HL-60 (cell line): ENCODE measurements at regions not wholly inside any gene's neighbourhood (a gene's known extent, or its start where the extent isn't known, plus 50 kb on each side); places are given as distances from the start of the nearest gene placed in this dataset.

Experiments used
- DNase-seq, 2 experiments: peaks; one replicate each; pipeline ENCODE4 v3.0.0-alpha.2; 2010 to 2020; ENCODE audit warnings: low read depth in 1 of 2, low spot score in 1 of 2
- H3K27ac ChIP-seq: fragments of 250-450 bp; sonication (Bioruptor Pico); replicated peaks from 2 replicates; pipeline ENCODE4 v1.5.1; 2020; ENCODE audit warnings: mild to moderate bottlenecking, moderate library complexity
- H3K27me3 ChIP-seq: fragments of 250-450 bp; sonication (Bioruptor Pico); 2 replicates; pipeline ENCODE4 v1.5.1; 2021; ENCODE audit warnings: mild to moderate bottlenecking, moderate library complexity; ENCODE audit not compliant: insufficient read depth, poor library complexity, severe bottlenecking
- H3K4me3 ChIP-seq: replicated peaks from 2 replicates; pipeline ENCODE4 v1.5.1; 2011; ENCODE audit warnings: mild to moderate bottlenecking, control low read depth, low read length; ENCODE audit not compliant: insufficient read depth
- CTCF ChIP-seq: IDR thresholded peaks from one replicate; pipeline ENCODE4 v1.5.1; 2011; ENCODE audit warnings: low read length, control low read depth, inconsistent platforms; ENCODE audit not compliant: insufficient read depth
- GABPA ChIP-seq: IDR thresholded peaks from 2 replicates; pipeline ENCODE4 v1.6.1; 2012; ENCODE audit warnings: low read depth
- POLR2AphosphoS5 ChIP-seq: IDR thresholded peaks from 2 replicates; pipeline ENCODE4 v1.6.1; 2012; ENCODE audit warnings: low read depth
- REST ChIP-seq: IDR thresholded peaks from 2 replicates; pipeline ENCODE4 v1.6.1; 2012; ENCODE audit warnings: low read depth; ENCODE audit not compliant: insufficient replicate concordance
- SPI1 ChIP-seq: IDR thresholded peaks from 2 replicates; pipeline ENCODE4 v1.6.1; 2012; ENCODE audit warnings: low read depth, mild to moderate bottlenecking, borderline replicate concordance

- no peaks in the 10 kb centered on the region for H3K27me3 ChIP-seq
- TF ChIP-seq POLR2AphosphoS5: no peak
- no peak for TF ChIP-seq GABPA
- no peak for TF ChIP-seq SPI1
- TF ChIP-seq REST: no peak
- no peak for TF ChIP-seq CTCF
- H3K4me3 ChIP-seq: no peak overlapping the region
- H3K27ac ChIP-seq: no peak overlapping the region
- no peak for DNase-seq
Measured at GRCh38 chr20:50389438-50389807, 120.8 kb upstream of the PTPN1 start.

GRCh38 chr20:50389808-50390684 is 120.1 kb upstream of the PTPN1 start:
- no peak overlapping the region for H3K27ac ChIP-seq
- H3K4me3 ChIP-seq: no peak overlapping the region

More at GRCh38 chr20:50389808-50390684, 120.1 kb upstream of the PTPN1 start:
- DNase-seq: no peak
- no peaks in the 10 kb centered on the region for H3K27me3 ChIP-seq
- TF ChIP-seq GABPA: no peak
- no peak for TF ChIP-seq REST
- TF ChIP-seq SPI1: no peak
- TF ChIP-seq POLR2AphosphoS5: no peak
- TF ChIP-seq CTCF: no peak
